ENCODE measurements at regions not wholly inside any gene's neighbourhood (a gene's known extent, or its start where the extent isn't known, plus 50 kb on each side); places are given as distances from the start of the nearest gene placed in this dataset.

DNA sequence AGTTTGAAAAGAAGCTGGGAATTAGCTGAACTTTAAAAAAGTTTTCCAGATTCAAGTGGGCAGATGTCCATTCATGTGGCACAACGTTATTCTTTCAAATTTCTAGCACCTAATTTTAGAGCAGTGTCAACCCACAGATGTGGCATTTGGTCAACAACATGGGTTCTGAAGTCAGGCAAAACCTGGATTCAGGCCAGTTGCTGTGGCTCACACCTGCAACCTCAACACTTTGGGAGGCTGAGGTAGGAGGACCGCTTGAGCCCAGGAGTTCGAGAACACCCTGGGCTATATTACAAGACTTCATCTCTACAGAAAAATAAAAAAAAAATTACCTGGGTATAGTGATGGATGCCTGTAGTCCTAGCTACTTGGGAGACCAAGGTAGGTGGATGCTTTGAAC lies 380.2 kb upstream of the SALL1 start:
- TF ChIP-seq RFX5 (IDR thresholded peaks at IDR 0.05; ENCODE audit: low read depth, low read length): no peak
- TF ChIP-seq, protein P1, sequence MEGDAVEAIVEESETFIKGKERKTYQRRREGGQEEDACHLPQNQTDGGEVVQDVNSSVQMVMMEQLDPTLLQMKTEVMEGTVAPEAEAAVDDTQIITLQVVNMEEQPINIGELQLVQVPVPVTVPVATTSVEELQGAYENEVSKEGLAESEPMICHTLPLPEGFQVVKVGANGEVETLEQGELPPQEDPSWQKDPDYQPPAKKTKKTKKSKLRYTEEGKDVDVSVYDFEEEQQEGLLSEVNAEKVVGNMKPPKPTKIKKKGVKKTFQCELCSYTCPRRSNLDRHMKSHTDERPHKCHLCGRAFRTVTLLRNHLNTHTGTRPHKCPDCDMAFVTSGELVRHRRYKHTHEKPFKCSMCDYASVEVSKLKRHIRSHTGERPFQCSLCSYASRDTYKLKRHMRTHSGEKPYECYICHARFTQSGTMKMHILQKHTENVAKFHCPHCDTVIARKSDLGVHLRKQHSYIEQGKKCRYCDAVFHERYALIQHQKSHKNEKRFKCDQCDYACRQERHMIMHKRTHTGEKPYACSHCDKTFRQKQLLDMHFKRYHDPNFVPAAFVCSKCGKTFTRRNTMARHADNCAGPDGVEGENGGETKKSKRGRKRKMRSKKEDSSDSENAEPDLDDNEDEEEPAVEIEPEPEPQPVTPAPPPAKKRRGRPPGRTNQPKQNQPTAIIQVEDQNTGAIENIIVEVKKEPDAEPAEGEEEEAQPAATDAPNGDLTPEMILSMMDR (conservative IDR thresholded peaks at IDR 0.05; ENCODE audit: low read depth, low read length): no peak
- TF ChIP-seq POLR2A (IDR thresholded peaks at IDR 0.05; ENCODE audit: low read depth, low read length): no peak
- no peak for TF ChIP-seq RCOR1 (IDR thresholded peaks at IDR 0.05; ENCODE audit: insufficient replicate concordance, low read length)
- TF ChIP-seq NFE2L2 (IDR thresholded peaks at IDR 0.05; ENCODE audit: low read depth, low read length): no peak

All from IMR-90 (cell line).